MM.1S (cell line): ENCODE measurements at regions not wholly inside any gene's neighbourhood (a gene's known extent, or its start where the extent isn't known, plus 50 kb on each side); places are given as distances from the start of the nearest gene placed in this dataset.

Experiments used
- DNase-seq: peaks from one replicate; pipeline ENCODE4 v3.0.0-alpha.2; 2015
- H2AFZ ChIP-seq: fragments of 300-600 bp; sonication (generic); 2 replicates; pipeline ENCODE4 v1.6.0; 2016; ENCODE audit warnings: antibody characterized with exemption, low read length
- H3F3A ChIP-seq: fragments of 300-600 bp; sonication (generic); 2 replicates; pipeline ENCODE4 v1.6.1; 2016; ENCODE audit warnings: mild to moderate bottlenecking, antibody characterized with exemption, low read length, moderate library complexity, mixed read lengths; ENCODE audit not compliant: insufficient read depth
- H3K27ac ChIP-seq: fragments of 300-600 bp; sonication (generic); 2 replicates; pipeline ENCODE4 v1.5.1; 2016; ENCODE audit warnings: mild to moderate bottlenecking, low read length
- H3K27me3 ChIP-seq: fragments of 300-600 bp; sonication (generic); replicated peaks from 2 replicates; pipeline ENCODE4 v1.6.0; 2016; ENCODE audit warnings: low read length; ENCODE audit not compliant: insufficient read depth
- H3K36me3 ChIP-seq: fragments of 300-600 bp; sonication (generic); replicated peaks from 2 replicates; pipeline ENCODE4 v1.6.1; 2016; ENCODE audit warnings: mild to moderate bottlenecking, low read length, mixed read lengths; ENCODE audit not compliant: insufficient read depth
- H3K4me1 ChIP-seq: fragments of 300-600 bp; sonication (generic); 2 replicates; pipeline ENCODE4 v1.6.1; 2016; ENCODE audit warnings: low read length, mixed read lengths
- H3K4me2 ChIP-seq: fragments of 300-600 bp; sonication (generic); 2 replicates; pipeline ENCODE4 v1.6.0; 2016; ENCODE audit warnings: low read depth, low read length
- H3K4me3 ChIP-seq: fragments of 300-600 bp; sonication (generic); 2 replicates; pipeline ENCODE4 v1.5.1; 2016; ENCODE audit warnings: low read length, mixed read lengths
- H3K79me2 ChIP-seq: fragments of 300-600 bp; sonication (generic); 2 replicates; pipeline ENCODE4 v1.6.1; 2016; ENCODE audit warnings: mixed run types, low read length, mixed read lengths
- H3K9ac ChIP-seq: fragments of 300-600 bp; sonication (generic); 2 replicates; pipeline ENCODE4 v1.6.1; 2016; ENCODE audit warnings: low read length, mixed read lengths
- H3K9me2 ChIP-seq: fragments of 300-600 bp; sonication (generic); replicated peaks from 2 replicates; pipeline ENCODE4 v1.6.1; 2016; ENCODE audit warnings: mild to moderate bottlenecking, low read length, mixed read lengths; ENCODE audit not compliant: insufficient read depth
- H3K9me3 ChIP-seq: fragments of 300-600 bp; sonication (generic); replicated peaks from 2 replicates; pipeline ENCODE4 v1.6.1; 2016; ENCODE audit warnings: mild to moderate bottlenecking, low read length, mixed read lengths; ENCODE audit not compliant: insufficient read depth
- H4K20me1 ChIP-seq: fragments of 300-600 bp; sonication (generic); 2 replicates; pipeline ENCODE4 v1.6.1; 2016; ENCODE audit warnings: mild to moderate bottlenecking, low read length, moderate library complexity, mixed read lengths; ENCODE audit not compliant: insufficient read depth
- EZH2 ChIP-seq: fragments of 300-600 bp; sonication (generic); optimal IDR thresholded peaks from 2 replicates; pipeline ENCODE3; 2017; ENCODE audit warnings: low read depth, mild to moderate bottlenecking, antibody characterized with exemption, low read length, mixed read lengths
- EZH2phosphoT487 ChIP-seq: fragments of 300-600 bp; sonication (generic); IDR thresholded peaks from 2 replicates; pipeline ENCODE4 v1.6.1; 2018; ENCODE audit warnings: antibody characterized with exemption, low read length
- TF ChIP-seq, protein P1 (sequence below): fragments of 300-600 bp; sonication (generic); IDR thresholded peaks from 2 replicates; pipeline ENCODE4 v1.5.1; 2016; ENCODE audit warnings: antibody characterized with exemption, low read length, mixed read lengths

DNA sequence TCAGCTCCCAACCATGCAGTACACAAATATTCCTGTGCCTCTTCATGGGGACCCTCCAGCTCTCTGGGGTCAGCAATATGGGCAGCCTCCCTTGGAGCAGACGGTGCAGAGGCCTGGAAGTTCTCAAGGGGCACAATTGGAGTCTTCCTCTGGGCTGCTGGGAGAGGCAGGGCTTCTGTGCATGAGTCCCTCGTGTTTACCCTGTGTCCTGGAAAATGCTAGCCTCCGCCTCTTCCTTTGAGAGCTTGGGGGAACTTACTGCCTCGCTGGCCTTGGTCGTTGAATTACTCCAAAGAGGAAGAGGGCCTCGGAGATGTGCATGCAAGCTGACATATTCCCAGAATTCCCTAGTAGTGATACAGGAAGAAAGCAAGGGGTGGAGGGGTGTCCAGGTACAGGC is 284.4 kb upstream of the IGF1R start:
- Histone ChIP-seq H3K9me2 (no peaks in the 10 kb centered on the region), H3K9me3 (no peaks in the 10 kb centered on the region), H3K4me2 (peak overlapping the region; percentile 22), H4K20me1 (no peaks in the 10 kb centered on the region), H3K4me1 (no peaks in the 10 kb centered on the region), H2AFZ (peak overlapping the region; percentile 59), H3K36me3 (no peaks in the 10 kb centered on the region), H3K27me3 (no peaks in the 10 kb centered on the region), H3F3A (no peaks in the 10 kb centered on the region), H3K27ac (no peak overlapping the region), H3K9ac (no peak overlapping the region), H3K4me3 (peak overlapping the region; percentile 8), H3K79me2 (no peaks in the 10 kb centered on the region)
- TF ChIP-seq, protein P1, sequence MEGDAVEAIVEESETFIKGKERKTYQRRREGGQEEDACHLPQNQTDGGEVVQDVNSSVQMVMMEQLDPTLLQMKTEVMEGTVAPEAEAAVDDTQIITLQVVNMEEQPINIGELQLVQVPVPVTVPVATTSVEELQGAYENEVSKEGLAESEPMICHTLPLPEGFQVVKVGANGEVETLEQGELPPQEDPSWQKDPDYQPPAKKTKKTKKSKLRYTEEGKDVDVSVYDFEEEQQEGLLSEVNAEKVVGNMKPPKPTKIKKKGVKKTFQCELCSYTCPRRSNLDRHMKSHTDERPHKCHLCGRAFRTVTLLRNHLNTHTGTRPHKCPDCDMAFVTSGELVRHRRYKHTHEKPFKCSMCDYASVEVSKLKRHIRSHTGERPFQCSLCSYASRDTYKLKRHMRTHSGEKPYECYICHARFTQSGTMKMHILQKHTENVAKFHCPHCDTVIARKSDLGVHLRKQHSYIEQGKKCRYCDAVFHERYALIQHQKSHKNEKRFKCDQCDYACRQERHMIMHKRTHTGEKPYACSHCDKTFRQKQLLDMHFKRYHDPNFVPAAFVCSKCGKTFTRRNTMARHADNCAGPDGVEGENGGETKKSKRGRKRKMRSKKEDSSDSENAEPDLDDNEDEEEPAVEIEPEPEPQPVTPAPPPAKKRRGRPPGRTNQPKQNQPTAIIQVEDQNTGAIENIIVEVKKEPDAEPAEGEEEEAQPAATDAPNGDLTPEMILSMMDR, result no peak
- TF ChIP-seq EZH2 (no peak), EZH2phosphoT487 (no peak)
- no peak for DNase-seq

DNA sequence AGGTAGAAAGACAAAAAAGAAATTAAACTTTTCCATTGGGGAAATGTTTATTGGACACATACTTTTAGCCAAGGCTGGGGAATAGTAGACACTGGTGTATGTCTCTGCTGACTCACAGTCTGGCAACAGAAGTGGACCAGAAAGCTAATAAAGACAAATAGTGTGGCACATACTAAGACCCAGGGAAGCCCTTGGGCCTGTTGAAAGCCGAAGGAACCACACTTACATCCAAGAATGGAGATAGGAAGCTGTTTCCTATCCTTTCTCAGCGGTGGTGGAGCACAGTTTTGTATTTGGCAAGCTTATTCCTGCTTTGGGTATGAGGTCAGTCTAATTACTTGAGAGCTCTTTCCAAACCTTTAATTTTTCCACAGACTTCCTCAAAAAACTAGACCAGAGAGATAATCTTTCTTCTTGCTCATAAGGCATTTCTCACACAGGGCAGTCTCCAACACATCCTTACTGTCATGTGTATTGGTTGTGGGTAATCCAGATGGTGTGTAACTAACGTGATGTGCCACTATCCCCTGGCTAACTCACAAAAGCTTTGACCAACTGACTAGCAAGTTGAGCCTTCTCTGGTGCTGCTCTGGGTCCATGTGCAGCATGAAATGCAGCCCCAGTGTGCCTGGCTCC is 279.1 kb upstream of the IGF1R start:
- H3K4me2 ChIP-seq, result no peak overlapping the region
- H3K36me3 ChIP-seq, result no peaks in the 10 kb centered on the region
- no peaks in the 10 kb centered on the region for H3K4me1 ChIP-seq
- TF ChIP-seq EZH2 (no peak), EZH2phosphoT487 (no peak)
- TF ChIP-seq, protein P1, result no peak
- H3K9me2 ChIP-seq, result no peaks in the 10 kb centered on the region
- no peak for DNase-seq
- no peak overlapping the region for H3K4me3 ChIP-seq
- no peaks in the 10 kb centered on the region for H3K9me3 ChIP-seq
- no peaks in the 10 kb centered on the region for H4K20me1 ChIP-seq
- H3K9ac ChIP-seq, result no peak overlapping the region
- no peak overlapping the region for H3K27ac ChIP-seq
- H3K79me2 ChIP-seq, result no peaks in the 10 kb centered on the region
- no peak overlapping the region for H2AFZ ChIP-seq
- H3F3A ChIP-seq, result no peaks in the 10 kb centered on the region
- H3K27me3 ChIP-seq, result no peaks in the 10 kb centered on the region

DNA sequence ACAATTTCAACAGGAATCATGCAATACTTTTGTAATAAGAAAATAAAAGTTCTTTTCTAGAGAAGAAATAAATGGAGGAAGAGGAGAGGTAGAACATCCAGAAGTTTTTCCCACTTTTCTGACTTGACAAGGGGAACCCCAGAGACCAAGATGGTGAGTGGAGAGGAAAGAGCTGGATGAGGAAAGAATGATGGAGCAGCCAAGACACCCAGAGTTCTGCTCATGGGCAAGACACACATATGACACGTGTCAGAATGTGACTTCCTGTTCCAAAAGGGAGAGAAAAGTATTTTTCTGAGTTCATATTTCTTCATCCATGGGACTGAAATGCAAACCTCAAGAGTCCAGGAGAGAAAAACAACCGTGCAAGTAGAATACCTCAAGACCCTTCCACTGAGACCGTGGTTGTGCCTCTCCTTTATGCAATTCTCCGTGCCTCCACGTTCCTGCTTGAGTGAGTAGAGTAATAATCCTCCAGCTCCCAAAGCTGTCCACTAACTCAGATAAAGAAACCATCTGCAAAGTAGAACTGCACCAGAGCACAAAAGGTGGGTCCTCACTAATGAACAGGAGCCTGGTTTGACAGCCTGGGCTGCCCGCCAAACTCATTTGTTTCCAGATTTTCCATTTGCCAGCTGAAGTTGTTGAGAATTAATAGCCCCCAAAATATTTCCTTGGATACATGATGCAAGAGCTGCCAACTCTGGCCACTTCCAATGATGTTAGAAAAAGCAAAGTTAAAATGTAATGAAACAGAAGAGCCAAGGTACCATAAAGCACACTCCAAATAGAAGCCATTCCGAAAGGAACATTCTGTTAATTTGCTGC is 272.6 kb upstream of the IGF1R start:
- no peak overlapping the region for H3K27ac ChIP-seq
- DNase-seq, result no peak
- no peaks in the 10 kb centered on the region for H3K27me3 ChIP-seq
- no peak overlapping the region for H3K9ac ChIP-seq
- no peaks in the 10 kb centered on the region for H3K9me3 ChIP-seq
- no peak overlapping the region for H3K4me3 ChIP-seq
- no peaks in the 10 kb centered on the region for H3K36me3 ChIP-seq
- no peak overlapping the region for H3K4me2 ChIP-seq
- no peaks in the 10 kb centered on the region for H3K9me2 ChIP-seq
- no peaks in the 10 kb centered on the region for H3F3A ChIP-seq
- no peak for TF ChIP-seq EZH2phosphoT487
- no peak for TF ChIP-seq EZH2
- TF ChIP-seq, protein P1, result no peak
- no peaks in the 10 kb centered on the region for H3K4me1 ChIP-seq
- H4K20me1 ChIP-seq, result no peaks in the 10 kb centered on the region
- H2AFZ ChIP-seq, result no peak overlapping the region
- H3K79me2 ChIP-seq, result no peaks in the 10 kb centered on the region
